Testis (tissue), 2 donors: ENCODE measurements at regions not wholly inside any gene's neighbourhood (a gene's known extent, or its start where the extent isn't known, plus 50 kb on each side); places are given as distances from the start of the nearest gene placed in this dataset.

Experiments
- DNase-seq: peaks from one replicate; pipeline ENCODE4 v3.0.0-alpha.2; 2019
- H3K27ac ChIP-seq, 2 donors: fragments of 200-600 bp; sonication (generic); one replicate each; pipeline ENCODE4 v1.5.1; 2019
- H3K27me3 ChIP-seq: fragments of 200-600 bp; sonication (generic); one replicate; pipeline ENCODE4 v1.5.1; 2019
- H3K36me3 ChIP-seq: fragments of 200-600 bp; sonication (generic); one replicate; pipeline ENCODE4 v1.5.1; 2017; ENCODE audit warnings: low read depth; ENCODE audit errors: missing control alignments
- H3K4me1 ChIP-seq: fragments of 200-600 bp; sonication (generic); one replicate; pipeline ENCODE4 v1.5.1; 2019
- H3K4me3 ChIP-seq, 2 donors: fragments of 200-600 bp; sonication (generic); one replicate each; pipeline ENCODE4 v1.5.1; 2017 to 2019
- H3K9me3 ChIP-seq: fragments of 200-600 bp; sonication (generic); one replicate; pipeline ENCODE4 v1.5.1; 2017
- CTCF ChIP-seq, 3 experiments: fragments of 450-650 bp in 2 of 3; fragments of 200-600 bp in 1 of 3; sonication (generic) in 1 of 3; IDR thresholded peaks; one replicate each; pipeline ENCODE4 v1.5.1; 2016 to 2019; ENCODE audit warnings: antibody characterized with exemption in 3 of 3, mild to moderate bottlenecking in 2 of 3, moderate library complexity in 1 of 3
- POLR2A ChIP-seq: fragments of 450-650 bp; IDR thresholded peaks from one replicate; pipeline ENCODE4 v1.6.1; 2017; ENCODE audit warnings: antibody characterized with exemption, mild to moderate bottlenecking, moderate library complexity
- WGBS, 2 donors: methylation state at CpG; one replicate each; pipeline ENCODE4 v1.1.5; 2018; 5-methylcytosine and 5-hydroxymethylcytosine counted together
- intact Hi-C: fragments of 100-400 bp; cut with DNase I; formaldehyde crosslinking; loops from one replicate; pipeline ENCODE4 v1.15.1; 2023; ENCODE audit warnings: low total_unique reads

GRCh38 chr13:73317140-73317539, 258.3 kb downstream of the KLF5 start:
- no peak overlapping the region for H3K4me3 ChIP-seq
- intact Hi-C loops: no loop called here
- no peaks in the 10 kb centered on the region for H3K9me3 ChIP-seq
- H3K27me3 ChIP-seq: no peaks in the 10 kb centered on the region
- H3K27ac ChIP-seq: no peak overlapping the region
- TF ChIP-seq POLR2A (no peak), CTCF (IDR thresholded peaks at IDR 0.05) (no peak)
- no peaks in the 10 kb centered on the region for H3K4me1 ChIP-seq
- no peak for DNase-seq
- 97 to 100% methylated on average over 2 of the region's 2 CpGs for WGBS, 2 donors
- H3K36me3 ChIP-seq: no peaks in the 10 kb centered on the region

GRCh38 chr13:73310366-73310765, 251.6 kb downstream of the KLF5 start:
- Histone ChIP-seq H3K27me3 (no peaks in the 10 kb centered on the region), H3K36me3 (no peaks in the 10 kb centered on the region), H3K4me1 (no peaks in the 10 kb centered on the region), H3K27ac (no peak overlapping the region), H3K4me3 (no peak overlapping the region), H3K9me3 (no peaks in the 10 kb centered on the region)
- intact Hi-C loops: no loop called here
- no peak for DNase-seq
- TF ChIP-seq POLR2A (no peak), CTCF (IDR thresholded peaks at IDR 0.05) (no peak)
- WGBS, 2 donors: 89 to 92% methylated on average over 2 of the region's 2 CpGs

GRCh38 chr13:73307481-73307880, 248.7 kb downstream of the KLF5 start:
- 90 to 92% methylated on average over 1 of the region's 1 CpG for WGBS, 2 donors
- no peak for DNase-seq

GRCh38 chr13:73306688-73307087, 247.9 kb downstream of the KLF5 start:
- 95 to 100% methylated on average over 1 of the region's 1 CpG for WGBS, 2 donors
- no peak for DNase-seq
- H3K27me3 ChIP-seq: no peaks in the 10 kb centered on the region
- TF ChIP-seq POLR2A (no peak), CTCF (IDR thresholded peaks at IDR 0.05) (no peak)
- no peaks in the 10 kb centered on the region for H3K9me3 ChIP-seq
- intact Hi-C loops: no loop called here
- no peaks in the 10 kb centered on the region for H3K36me3 ChIP-seq
- no peak overlapping the region for H3K27ac ChIP-seq
- no peaks in the 10 kb centered on the region for H3K4me1 ChIP-seq
- H3K4me3 ChIP-seq: no peak overlapping the region

More at GRCh38 chr13:73307481-73307880, 248.7 kb downstream of the KLF5 start:
- no peaks in the 10 kb centered on the region for H3K9me3 ChIP-seq
- intact Hi-C loops: no loop called here
- no peaks in the 10 kb centered on the region for H3K4me1 ChIP-seq
- H3K4me3 ChIP-seq: no peak overlapping the region
- H3K27me3 ChIP-seq: no peaks in the 10 kb centered on the region
- no peak for TF ChIP-seq POLR2A
- no peak for TF ChIP-seq CTCF (IDR thresholded peaks at IDR 0.05)
- no peak overlapping the region for H3K27ac ChIP-seq
- H3K36me3 ChIP-seq: no peaks in the 10 kb centered on the region

GRCh38 chr13:73304442-73304841, 245.6 kb downstream of the KLF5 start:
- TF ChIP-seq POLR2A (no peak), CTCF (IDR thresholded peaks at IDR 0.05) (no peak)
- H3K4me1 ChIP-seq: no peaks in the 10 kb centered on the region
- intact Hi-C loops: no loop called here
- no peaks in the 10 kb centered on the region for H3K36me3 ChIP-seq
- DNase-seq: no peak
- no peaks in the 10 kb centered on the region for H3K9me3 ChIP-seq
- H3K27ac ChIP-seq: no peak overlapping the region
- no peaks in the 10 kb centered on the region for H3K27me3 ChIP-seq
- H3K4me3 ChIP-seq: no peak overlapping the region
- 62 to 66% methylated on average over 2 of the region's 2 CpGs for WGBS, 2 donors
